GM12878 (cell line): ENCODE measurements at regions not wholly inside any gene's neighbourhood (a gene's known extent, or its start where the extent isn't known, plus 50 kb on each side); places are given as distances from the start of the nearest gene placed in this dataset.
"Not testable (repeated sequence)": the region's sequence is repeated elsewhere in the genome, so short reads cannot be mapped to it uniquely, and the experiment has no call there.

Experiments
- ATAC-seq: fragments of 200-7000 bp; cut with Tn5 transposase; 3 replicates; pipeline ENCODE4 v1.9.1; 2020; ENCODE audit warnings: mild to moderate bottlenecking, moderate library complexity
- BruUV-seq: library from RNA; stranded (reverse); fragments of 400-500 nt; replicated peaks from 2 replicates; lab custom pipeline; 2021; lab: Mats Ljungman, UMichigan
- CTCF ChIA-PET: fragments of 300-600 bp; sonication (Branson Sonifier 250); formaldehyde crosslinking; extraction: SDS; loops from one replicate; lab custom pipeline; 2021; ENCODE audit warnings: inconsistent platforms; lab: Yijun Ruan, JAX
- POLR2A ChIA-PET: fragments of 350-600 bp; formaldehyde crosslinking; extraction: SDS; loops from one replicate; lab custom pipeline; 2021; ENCODE audit warnings: inconsistent platforms; lab: Charles Lee
- RAD21 ChIA-PET: fragments of 300-600 bp; sonication (Branson Sonifier 250); formaldehyde crosslinking; loops from one replicate; lab custom pipeline; 2023; ENCODE audit warnings: antibody characterized with exemption; ENCODE audit not compliant: unreplicated experiment; lab: Charles Lee
- SMC1A ChIA-PET: fragments of 300-600 bp; sonication (Branson Sonifier 250); formaldehyde crosslinking; loops from one replicate; lab custom pipeline; 2023; ENCODE audit not compliant: unreplicated experiment, uncharacterized antibody; lab: Charles Lee
- DNase-seq: peaks from one replicate; pipeline ENCODE4 v3.0.0-alpha.2; 2011; ENCODE audit warnings: low read depth, low spot score
- FAIRE-seq: peaks from 3 replicates; lab custom pipeline; 2011; peaks lifted over from hg19 to GRCh38; lab: Jason Lieb, UNC
- H2AFZ ChIP-seq: 2 replicates; pipeline ENCODE4 v1.6.0; 2011; ENCODE audit warnings: low read depth, low read length, control low read depth; ENCODE audit not compliant: control insufficient read depth
- H3K27ac ChIP-seq: 2 replicates; pipeline ENCODE4 v1.5.1; 2011; ENCODE audit warnings: control low read depth; ENCODE audit not compliant: control insufficient read depth, insufficient read depth
- H3K27me3 ChIP-seq, 2 experiments: replicated peaks in 1 of 2; 2 replicates each; pipeline versions ENCODE4 v1.6.0 to v1.6.1; 2011; ENCODE audit warnings: low read length in 1 of 2; ENCODE audit not compliant: control insufficient read depth in 2 of 2, insufficient read depth in 2 of 2
- H3K36me3 ChIP-seq, 2 experiments: 2 replicates each; pipeline ENCODE4 v1.5.1; 2011; ENCODE audit warnings: low read length in 1 of 2; ENCODE audit not compliant: control insufficient read depth in 2 of 2, insufficient read depth in 2 of 2
- H3K4me1 ChIP-seq: 2 replicates; pipeline ENCODE4 v1.6.1; 2011; ENCODE audit warnings: mild to moderate bottlenecking, low read length, moderate library complexity, mixed read lengths; ENCODE audit not compliant: control insufficient read depth, insufficient read depth
- H3K4me2 ChIP-seq: 2 replicates; pipeline ENCODE4 v1.6.0; 2011; ENCODE audit warnings: control low read depth; ENCODE audit not compliant: control insufficient read depth, insufficient read depth
- H3K4me3 ChIP-seq: fragments of 200-600 bp; sonication (generic); 2 replicates; pipeline ENCODE4 v1.5.1; 2016
- H3K79me2 ChIP-seq: 2 replicates; pipeline ENCODE4 v1.6.0; 2011; ENCODE audit warnings: low read length; ENCODE audit not compliant: control insufficient read depth, insufficient read depth
- H3K9ac ChIP-seq: 2 replicates; pipeline ENCODE4 v1.8.0; 2011; ENCODE audit warnings: low read length, control low read depth, mixed read lengths; ENCODE audit not compliant: control insufficient read depth, insufficient read depth
- H3K9me3 ChIP-seq: replicated peaks from 3 replicates; pipeline ENCODE4 v1.5.1; 2011; ENCODE audit warnings: mild to moderate bottlenecking, low read length; ENCODE audit not compliant: control insufficient read depth, insufficient read depth
- H4K20me1 ChIP-seq: 2 replicates; pipeline ENCODE4 v1.6.0; 2011; ENCODE audit not compliant: control insufficient read depth, insufficient read depth
- ATF7 ChIP-seq: fragments of 450-650 bp; IDR thresholded peaks from 2 replicates; pipeline ENCODE4 v1.6.1; 2016; ENCODE audit warnings: low read depth, mild to moderate bottlenecking
- BCLAF1 ChIP-seq: fragments of 450-650 bp; IDR thresholded peaks from 2 replicates; pipeline ENCODE4 v1.6.1; 2017; ENCODE audit warnings: antibody characterized with exemption, mild to moderate bottlenecking, moderate library complexity
- CBX3 ChIP-seq: fragments of 200-600 bp; sonication (generic); IDR thresholded peaks from 2 replicates; pipeline ENCODE4 v1.6.1; 2016; ENCODE audit warnings: low read depth, borderline replicate concordance
- FOS ChIP-seq: IDR thresholded peaks from 3 replicates; pipeline ENCODE4 v1.6.1; 2011; ENCODE audit warnings: borderline replicate concordance; ENCODE audit not compliant: insufficient read length; ENCODE audit errors: extremely low read depth
- NFXL1 ChIP-seq: fragments of 450-650 bp; IDR thresholded peaks from 2 replicates; pipeline ENCODE4 v1.6.1; 2017; ENCODE audit warnings: antibody characterized with exemption, mild to moderate bottlenecking, borderline replicate concordance
- RFX5 ChIP-seq: IDR thresholded peaks from 2 replicates; pipeline ENCODE4 v1.6.1; 2011; ENCODE audit warnings: low read depth, low read length, improper control_type of control experiment
- SMAD1 ChIP-seq: fragments of 450-650 bp; IDR thresholded peaks from 2 replicates; pipeline ENCODE4 v1.6.1; 2018; ENCODE audit warnings: mild to moderate bottlenecking, low read depth; ENCODE audit not compliant: partially characterized antibody
- YY1 ChIP-seq: IDR thresholded peaks from 2 replicates; pipeline ENCODE4 v1.6.1; 2011; ENCODE audit warnings: low read depth, mild to moderate bottlenecking, low read length
- ZNF217 ChIP-seq: fragments of 450-650 bp; IDR thresholded peaks from 2 replicates; pipeline ENCODE4 v1.6.1; 2017; ENCODE audit warnings: antibody characterized with exemption, mild to moderate bottlenecking
- WGBS: methylation state at CpG from one replicate; pipeline ENCODE4 v1.1.6; 2016; ENCODE audit warnings: low lambda C conversion rate; ENCODE audit not compliant: insufficient replicate concordance, insufficient coverage; ENCODE audit errors: missing lambda C conversion rate; 5-methylcytosine and 5-hydroxymethylcytosine counted together
- in situ Hi-C: fragments of 300-500 bp; cut with MboI; formaldehyde crosslinking; loops from 9 replicates; pipeline ENCODE4 v1.14.3; 2018; ENCODE audit warnings: mixed read lengths
- intact Hi-C: fragments of 100-400 bp; cut with micrococcal nuclease; formaldehyde crosslinking; loops from one replicate; pipeline ENCODE4 v1.14.2; 2022; ENCODE audit not compliant: unreplicated experiment
- TF ChIP-seq, protein P1 (sequence below): IDR thresholded peaks from 2 replicates; pipeline ENCODE4 v1.6.1; 2012; ENCODE audit warnings: low read length, inconsistent platforms

- TF ChIP-seq NFXL1 (no peak), BCLAF1 (no peak), ZNF217 (no peak), YY1 (no peak)
- TF ChIP-seq, protein P1, sequence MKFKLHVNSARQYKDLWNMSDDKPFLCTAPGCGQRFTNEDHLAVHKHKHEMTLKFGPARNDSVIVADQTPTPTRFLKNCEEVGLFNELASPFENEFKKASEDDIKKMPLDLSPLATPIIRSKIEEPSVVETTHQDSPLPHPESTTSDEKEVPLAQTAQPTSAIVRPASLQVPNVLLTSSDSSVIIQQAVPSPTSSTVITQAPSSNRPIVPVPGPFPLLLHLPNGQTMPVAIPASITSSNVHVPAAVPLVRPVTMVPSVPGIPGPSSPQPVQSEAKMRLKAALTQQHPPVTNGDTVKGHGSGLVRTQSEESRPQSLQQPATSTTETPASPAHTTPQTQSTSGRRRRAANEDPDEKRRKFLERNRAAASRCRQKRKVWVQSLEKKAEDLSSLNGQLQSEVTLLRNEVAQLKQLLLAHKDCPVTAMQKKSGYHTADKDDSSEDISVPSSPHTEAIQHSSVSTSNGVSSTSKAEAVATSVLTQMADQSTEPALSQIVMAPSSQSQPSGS, result no peak
These were observed 831.0 kb downstream of the C12orf50 start (continued) for GRCh38 chr12:87198181-87198580.

- H3K36me3 ChIP-seq, result no peaks in the 10 kb centered on the region
- H4K20me1 ChIP-seq, result no peaks in the 10 kb centered on the region
- no peak for TF ChIP-seq FOS
- no peak for TF ChIP-seq CBX3
- TF ChIP-seq RFX5, result no peak
- TF ChIP-seq ATF7, result no peak
- no peak for TF ChIP-seq SMAD1
- TF ChIP-seq, all 136 proteins: peak for 0
- WGBS, result 52% methylated on average over 2 of the region's 2 CpGs
- no peak overlapping the region for H3K9ac ChIP-seq
- in situ Hi-C loops, result no loop called here
- ChIA-PET SMC1A (no interaction called here), RAD21 (no interaction called here), CTCF (no interaction called here), POLR2A (no interaction called here)
- no peaks in the 10 kb centered on the region for H3K27me3 ChIP-seq
- DNase-seq (no peak), ATAC-seq (no peak), FAIRE-seq (no peak)
- no peak overlapping the region for H3K4me2 ChIP-seq
- H3K4me3 ChIP-seq, result no peak overlapping the region
- no peaks in the 10 kb centered on the region for H3K79me2 ChIP-seq
- no peaks in the 10 kb centered on the region for H3K4me1 ChIP-seq
- H3K27ac ChIP-seq, result no peak overlapping the region
- intact Hi-C loops, result no loop called here
- no peak overlapping the region for H2AFZ ChIP-seq
- no peaks in the 10 kb centered on the region for H3K9me3 ChIP-seq
- no TSS peak for BruUV-seq
These were observed 832.9 kb downstream of the C12orf50 start for GRCh38 chr12:87196321-87196720.

DNA sequence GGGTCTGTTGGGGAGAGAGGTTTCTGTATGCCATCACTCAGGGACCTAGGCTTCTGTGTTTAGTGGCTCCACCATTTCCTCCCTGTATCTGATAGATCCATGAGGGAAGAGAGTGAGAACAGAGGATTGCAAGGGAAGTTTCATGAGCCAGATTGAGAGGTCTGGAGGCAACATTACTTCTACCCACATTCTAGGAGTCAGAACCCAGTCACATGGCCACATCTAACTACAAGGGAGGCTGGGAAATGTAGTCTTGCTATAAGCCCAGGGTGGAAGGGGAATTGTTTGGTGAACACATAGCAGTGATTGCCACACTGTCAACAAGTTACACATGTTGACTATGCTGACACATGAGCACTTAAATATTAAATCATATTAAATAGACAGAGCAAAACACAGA is 834.8 kb downstream of the C12orf50 start:
- BruUV-seq, POLR2A ChIA-PET, FAIRE-seq, H3K36me3 ChIP-seq, H3K27ac ChIP-seq, H3K79me2 ChIP-seq, H3K4me1 ChIP-seq, SMC1A ChIA-PET, RAD21 ChIA-PET, intact Hi-C loops, CTCF ChIA-PET, H3K4me2 ChIP-seq, DNase-seq, ATAC-seq, H4K20me1 ChIP-seq, H3K27me3 ChIP-seq, H3K9me3 ChIP-seq, in situ Hi-C loops, H3K4me3 ChIP-seq, H2AFZ ChIP-seq, H3K9ac ChIP-seq: not testable (repeated sequence)
